ENCODE measurements at regions not wholly inside any gene's neighbourhood (a gene's known extent, or its start where the extent isn't known, plus 50 kb on each side); places are given as distances from the start of the nearest gene placed in this dataset.
"Not testable (repeated sequence)": the region's sequence is repeated elsewhere in the genome, so short reads cannot be mapped to it uniquely, and the experiment has no call there.

DNA sequence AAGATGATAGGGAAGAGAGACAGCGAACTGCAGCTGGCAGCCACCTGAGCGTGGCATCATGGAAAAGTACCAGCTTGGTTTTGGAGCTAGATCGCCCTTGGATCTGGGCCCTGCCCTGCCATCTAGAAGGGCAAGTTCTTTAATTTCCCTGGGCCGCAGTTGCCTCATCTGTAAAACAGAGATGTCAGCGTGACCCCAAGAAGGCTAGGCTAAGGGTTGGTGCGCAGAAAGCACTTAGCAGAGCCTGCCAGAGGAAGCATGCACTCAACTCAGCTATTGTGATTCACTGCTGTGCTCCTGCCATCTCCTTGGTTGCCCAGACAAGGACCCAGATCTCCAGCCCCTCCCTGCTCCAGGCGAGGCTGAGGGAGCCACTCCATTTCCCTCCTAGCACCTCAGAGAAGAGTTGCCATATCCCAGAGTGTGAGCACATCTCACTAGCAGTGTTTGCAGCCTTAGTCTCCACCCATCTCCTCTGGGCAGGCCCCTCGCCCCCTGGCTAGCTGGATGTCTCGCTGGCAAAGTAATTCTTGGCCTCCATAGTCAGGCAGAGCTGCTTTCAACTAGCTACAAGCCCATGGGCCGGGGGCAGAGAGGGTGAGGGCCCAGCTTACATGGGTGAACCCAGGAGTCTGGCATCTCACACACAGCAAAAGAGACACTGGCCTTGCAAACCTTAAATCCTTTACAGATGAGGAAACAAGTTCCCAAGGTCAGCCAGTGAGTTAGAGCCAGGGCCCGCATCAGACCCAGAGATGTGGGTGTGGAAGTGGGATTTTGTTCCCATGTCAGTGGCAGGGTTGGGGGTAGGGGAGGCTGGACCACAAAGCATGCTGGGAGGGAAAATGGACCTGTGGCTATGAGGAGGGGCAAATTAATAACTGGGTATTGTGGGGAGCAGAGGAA, 280.7 kb upstream of the TLE3 start:
- no peak for DNase-seq (ENCODE audit: low spot score)
- peak; percentile 88 for FAIRE-seq

DNA sequence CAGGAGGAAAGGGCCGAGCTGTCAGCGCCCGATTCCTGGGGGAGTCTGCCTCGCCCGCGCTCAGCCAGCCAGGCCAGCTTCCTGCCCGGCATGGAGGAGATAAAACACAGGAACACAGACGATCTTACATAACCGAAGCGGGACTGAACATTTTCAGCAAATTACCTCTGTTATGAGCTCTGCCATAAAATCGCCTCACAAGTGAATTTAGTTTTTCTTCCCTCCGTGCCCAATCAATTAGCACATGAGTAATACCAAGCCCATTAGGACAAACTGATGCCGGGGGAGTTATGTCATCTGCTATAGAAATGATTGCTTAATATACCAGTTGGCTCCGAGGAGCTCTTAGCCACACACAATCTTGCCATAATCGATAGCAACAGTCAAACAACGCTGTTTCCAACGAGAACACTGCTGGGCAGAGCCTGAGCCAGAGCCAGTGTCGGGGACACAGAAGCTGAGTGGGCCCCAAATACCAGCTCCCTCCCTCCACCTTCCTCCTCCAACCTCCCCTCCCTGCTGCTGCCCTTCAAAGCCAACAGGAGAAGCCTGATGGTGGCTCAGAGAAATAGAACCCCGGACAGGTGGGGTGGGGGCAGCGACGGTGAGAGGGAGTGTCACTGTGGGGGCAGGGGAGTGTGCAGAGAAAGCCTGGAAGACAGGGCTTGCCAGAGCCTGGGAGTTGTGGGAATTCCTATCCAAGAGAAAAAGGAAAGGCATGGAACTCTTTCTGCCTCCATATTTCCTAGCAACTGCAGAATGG, 279.4 kb upstream of the TLE3 start:
- FAIRE-seq (peak; percentile 37), DNase-seq (ENCODE audit: low spot score) (peak; percentile 69)

DNA sequence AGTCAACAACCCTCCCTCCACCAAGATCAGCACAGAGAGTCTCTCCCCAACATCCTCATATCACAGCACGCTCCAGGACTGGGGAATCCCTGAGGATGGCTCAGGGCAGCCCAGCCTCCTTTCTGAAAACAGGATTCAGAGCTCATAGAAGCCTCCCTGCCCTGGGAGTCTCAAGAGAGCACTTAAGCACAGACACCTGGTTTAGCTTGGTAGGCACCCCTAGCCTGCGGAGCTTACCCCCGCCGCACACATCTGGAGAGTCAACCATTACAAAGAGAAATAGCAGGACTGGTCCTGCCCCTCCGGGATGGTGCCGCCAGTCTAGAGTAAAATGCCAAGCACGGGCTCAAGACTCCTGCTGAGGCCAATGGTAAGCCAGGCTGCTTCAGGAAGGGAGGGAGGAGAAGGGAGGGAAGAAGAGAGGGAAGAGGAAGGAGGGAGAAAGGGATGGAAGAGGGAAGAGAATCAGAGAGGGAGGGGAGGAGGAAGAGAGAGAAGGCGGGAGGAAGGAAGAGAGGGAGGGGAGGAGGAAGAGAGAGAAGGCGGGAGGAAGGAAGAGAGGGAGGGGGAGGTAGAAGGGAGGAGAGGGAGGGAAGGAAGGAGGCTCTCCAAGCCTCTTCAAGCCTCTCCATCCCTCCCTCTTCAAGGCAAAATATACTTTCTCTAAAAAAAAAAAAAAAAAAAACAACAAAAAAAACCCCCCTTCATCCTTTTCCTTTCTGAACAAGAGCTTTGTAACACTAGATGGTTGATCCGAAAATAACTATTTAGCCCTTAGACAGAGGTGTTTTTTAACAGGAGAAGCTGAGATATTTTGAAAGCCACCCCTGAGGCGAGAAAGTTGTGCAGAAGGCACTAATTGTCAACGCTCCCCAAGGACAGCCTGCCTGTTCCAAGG, 278.6 kb upstream of the TLE3 start:
- DNase-seq (ENCODE audit: low spot score) (no peak), FAIRE-seq (no peak)

DNA sequence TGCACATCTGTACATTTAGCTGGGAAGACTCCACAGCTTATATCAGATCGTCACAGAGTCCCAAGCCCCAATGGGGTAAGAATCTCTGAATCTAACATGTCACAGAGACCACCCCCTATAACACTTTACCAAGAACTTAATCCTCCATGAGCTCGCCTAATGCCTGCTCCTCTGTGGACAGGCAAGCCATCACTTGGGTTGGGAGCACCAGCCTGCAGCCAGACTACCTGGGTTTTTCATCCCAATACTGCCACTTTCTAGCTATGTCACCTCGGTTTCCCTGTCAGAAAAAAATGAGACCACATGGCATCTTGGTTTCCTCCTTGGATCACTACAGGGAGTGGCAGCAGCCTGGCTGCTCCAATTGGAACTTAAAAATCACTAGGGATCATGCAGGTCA, 277.9 kb upstream of the TLE3 start:
- FAIRE-seq (peak; percentile 76), DNase-seq (ENCODE audit: low spot score) (no peak)

DNA sequence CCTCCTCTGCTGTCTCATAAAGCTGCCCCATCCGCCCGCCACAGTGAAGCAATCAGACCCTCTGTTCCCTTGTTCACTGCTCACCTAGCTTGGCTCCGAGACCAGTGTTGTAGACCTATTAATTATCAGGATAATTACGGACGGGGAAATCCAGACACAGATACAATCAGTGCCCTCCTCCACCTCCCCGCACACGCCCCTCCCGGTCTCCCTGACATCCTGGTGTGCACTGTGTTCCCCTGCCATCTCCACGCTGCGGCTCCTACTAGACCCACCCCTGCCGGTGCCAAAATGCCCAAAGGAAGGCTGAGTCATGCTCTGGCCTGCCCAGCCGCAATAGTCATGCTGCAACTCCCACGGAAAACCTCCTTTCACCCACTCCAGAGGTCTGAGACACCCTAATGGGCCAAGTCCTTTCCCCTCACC, 277.3 kb upstream of the TLE3 start:
- peak; percentile 89 for DNase-seq (ENCODE audit: low spot score)
- FAIRE-seq, result peak; percentile 59

DNA sequence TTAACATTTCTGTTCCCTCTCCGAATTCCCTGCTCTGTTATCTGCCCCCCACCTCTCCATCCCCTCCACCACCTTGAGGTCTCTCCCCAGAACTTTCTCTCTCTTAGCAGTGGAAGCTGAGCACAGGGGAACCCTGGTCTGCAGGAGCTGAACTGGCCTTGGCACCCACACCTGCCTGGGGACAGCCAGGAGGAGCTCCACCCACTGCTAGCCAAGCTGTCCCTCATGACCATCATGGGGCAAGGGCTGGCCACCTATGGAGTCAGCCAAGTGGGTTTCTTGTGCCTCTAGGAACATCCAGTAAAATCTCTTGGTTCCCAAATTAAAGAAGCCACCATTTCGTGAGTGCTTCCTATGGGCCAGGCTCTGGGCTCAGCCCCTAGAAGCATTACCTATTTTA, 276.4 kb upstream of the TLE3 start:
- no peak for FAIRE-seq
- DNase-seq (ENCODE audit: low spot score), result no peak

DNA sequence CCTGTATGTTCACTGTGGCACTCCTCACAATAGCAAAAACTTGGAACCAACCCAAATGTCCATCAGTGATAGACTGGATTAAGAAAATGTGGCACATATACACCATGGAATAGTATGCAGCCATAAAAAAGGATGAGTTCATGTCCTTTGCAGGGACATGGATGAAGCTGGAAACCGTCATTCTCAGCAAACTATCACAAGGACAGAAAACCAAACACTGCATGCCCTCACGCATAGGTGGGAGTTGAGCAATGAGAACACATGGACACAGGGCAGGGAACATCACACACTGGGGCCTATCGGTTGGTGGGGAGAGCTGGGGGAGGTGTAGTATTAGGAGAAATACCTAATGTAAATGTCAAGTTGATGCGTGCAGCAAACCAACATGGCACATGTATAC, 275.7 kb upstream of the TLE3 start:
- not testable (repeated sequence) for DNase-seq (ENCODE audit: low spot score); FAIRE-seq

DNA sequence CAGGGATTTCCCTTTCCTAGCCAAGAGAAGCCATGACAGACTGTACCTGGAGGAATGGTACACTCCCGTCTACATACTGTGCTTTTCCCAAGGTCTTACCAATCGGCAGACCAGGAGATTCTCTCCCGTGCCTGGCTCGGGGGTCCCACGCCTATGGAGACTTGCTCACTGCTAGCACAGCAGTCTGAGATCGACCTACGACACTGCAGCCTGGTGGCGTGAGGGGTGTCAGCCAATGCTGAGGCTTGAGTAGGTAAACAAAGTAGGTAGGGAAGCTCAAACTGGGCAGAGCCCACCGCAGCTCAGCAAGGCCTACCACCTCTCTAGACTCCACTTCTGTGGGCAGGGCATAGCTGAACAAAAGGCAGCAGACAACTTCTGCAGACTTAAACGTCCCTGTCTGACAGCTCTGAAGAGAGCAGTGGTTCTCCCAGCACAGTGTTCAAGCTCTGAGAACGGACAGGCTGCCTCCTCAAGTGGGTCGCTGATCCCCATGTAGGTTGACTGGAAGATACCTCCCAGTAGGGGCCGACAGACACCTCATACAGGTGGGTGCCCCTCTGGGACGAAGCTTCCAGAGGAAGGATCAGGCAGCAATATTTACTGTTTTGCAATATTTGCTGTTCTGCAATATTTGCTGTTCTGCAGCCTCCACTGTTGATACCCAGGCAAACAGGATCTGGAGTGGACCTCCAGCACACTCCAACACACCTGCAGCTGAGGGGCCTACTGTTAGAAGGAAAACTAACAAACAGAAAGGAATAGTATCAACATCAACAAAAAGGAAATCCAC, 270.4 kb upstream of the TLE3 start:
- not testable (repeated sequence) for DNase-seq (ENCODE audit: low spot score); FAIRE-seq

DNA sequence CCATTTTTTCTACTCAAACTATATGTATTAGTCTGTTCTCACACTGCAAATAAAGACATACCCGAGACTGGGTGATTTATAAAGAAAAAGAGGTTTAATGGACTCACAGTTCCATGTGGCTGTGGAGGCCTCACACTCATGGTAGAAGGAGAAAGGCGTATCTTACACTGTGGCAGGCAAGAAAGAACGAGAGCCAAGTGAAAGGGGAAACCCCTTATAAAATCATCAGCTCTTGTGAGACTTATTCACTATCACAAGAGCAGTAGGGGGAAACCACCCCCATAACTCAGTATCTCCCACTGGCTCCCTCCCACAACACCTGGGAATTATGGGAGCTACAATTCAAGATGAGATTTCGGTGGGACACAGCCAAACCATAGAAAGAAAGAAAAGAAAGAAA, 266.3 kb upstream of the TLE3 start:
- FAIRE-seq; DNase-seq (ENCODE audit: low spot score): not testable (repeated sequence)

DNA sequence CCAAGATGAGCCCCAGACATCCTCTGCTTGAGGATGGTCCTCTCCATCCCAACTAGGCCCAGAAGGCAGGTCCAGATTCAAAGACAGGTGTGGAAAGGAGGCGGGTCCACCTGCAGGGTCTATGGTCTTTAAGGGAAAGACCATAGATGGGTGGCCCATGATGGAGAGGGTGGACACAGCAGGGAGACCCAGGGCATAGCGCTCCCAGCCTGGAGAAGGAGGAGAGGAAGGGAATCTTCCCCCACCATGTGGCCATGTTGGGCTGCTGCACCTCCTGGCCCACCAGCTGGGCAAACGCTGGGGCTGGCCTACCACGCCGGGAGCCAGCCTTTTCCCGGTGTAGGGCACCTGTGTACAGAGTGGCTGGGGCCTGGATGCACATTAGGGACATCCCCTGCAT, 265.2 kb upstream of the TLE3 start:
- FAIRE-seq, result peak; percentile 89
- peak; percentile 65 for DNase-seq (ENCODE audit: low spot score)

DNA sequence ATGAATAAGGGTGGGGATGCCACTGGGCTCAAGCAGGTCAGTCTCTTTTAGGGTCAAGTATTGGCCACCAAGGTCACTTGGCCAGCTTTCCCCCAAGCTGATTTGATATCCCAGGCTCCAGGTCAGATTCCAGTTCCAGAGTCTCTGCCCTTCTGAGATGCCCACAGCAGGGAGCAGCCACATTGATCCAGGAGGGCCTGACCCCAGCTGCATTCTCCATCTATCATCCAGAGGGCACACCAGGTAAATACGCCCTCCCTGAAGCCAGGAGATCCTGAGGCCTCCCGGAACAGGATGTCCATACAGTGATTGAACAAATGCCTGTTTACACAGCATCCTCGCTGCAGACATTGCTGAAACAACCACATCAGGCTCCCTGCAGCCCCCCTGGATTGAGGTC, 264.6 kb upstream of the TLE3 start:
- DNase-seq (ENCODE audit: low spot score) (no peak), FAIRE-seq (no peak)

DNA sequence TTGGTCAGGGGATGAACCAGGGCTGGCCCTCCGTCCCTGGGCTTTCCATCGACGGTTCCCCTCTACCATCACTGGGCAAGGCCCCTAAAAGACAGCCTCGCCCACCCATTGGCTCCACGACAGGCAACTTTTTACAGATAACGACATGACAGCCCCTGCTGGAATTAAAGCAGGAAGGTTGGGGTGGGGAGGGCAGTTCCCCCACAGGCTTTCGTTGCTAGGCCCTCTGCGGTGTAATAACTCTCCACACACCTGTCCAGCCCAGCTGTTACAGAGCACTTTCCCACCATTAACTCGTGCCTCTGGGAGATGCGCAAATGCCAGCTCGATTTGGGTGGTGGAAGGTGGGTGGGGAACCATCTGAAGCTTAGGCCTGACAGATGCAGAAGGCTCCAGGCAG, 264.2 kb upstream of the TLE3 start:
- no peak for FAIRE-seq

DNA sequence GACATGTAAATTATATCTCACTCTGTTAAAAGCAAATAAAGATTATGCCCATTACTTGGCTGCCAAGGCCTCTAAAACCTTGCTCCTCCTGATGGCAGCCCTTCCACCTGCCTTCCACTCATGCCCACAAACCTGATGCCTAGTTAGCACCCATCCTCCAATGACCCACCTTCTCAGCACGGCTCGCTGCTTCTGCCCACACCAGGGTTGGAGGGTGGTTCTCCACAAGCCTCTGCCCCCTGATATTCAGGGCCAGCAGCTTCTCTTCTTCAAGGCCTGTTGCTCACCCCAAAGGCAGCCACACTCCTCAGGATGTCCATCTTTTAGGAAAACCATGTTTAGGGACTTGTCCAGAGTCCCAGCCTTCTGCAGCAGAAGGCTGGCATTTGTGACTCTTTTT, 263.4 kb upstream of the TLE3 start:
- FAIRE-seq, result peak; percentile 23
- DNase-seq (ENCODE audit: low spot score), result no peak

More for the DNA sequence above, 264.2 kb upstream of the TLE3 start:
- DNase-seq (ENCODE audit: low spot score), result no peak

DNA sequence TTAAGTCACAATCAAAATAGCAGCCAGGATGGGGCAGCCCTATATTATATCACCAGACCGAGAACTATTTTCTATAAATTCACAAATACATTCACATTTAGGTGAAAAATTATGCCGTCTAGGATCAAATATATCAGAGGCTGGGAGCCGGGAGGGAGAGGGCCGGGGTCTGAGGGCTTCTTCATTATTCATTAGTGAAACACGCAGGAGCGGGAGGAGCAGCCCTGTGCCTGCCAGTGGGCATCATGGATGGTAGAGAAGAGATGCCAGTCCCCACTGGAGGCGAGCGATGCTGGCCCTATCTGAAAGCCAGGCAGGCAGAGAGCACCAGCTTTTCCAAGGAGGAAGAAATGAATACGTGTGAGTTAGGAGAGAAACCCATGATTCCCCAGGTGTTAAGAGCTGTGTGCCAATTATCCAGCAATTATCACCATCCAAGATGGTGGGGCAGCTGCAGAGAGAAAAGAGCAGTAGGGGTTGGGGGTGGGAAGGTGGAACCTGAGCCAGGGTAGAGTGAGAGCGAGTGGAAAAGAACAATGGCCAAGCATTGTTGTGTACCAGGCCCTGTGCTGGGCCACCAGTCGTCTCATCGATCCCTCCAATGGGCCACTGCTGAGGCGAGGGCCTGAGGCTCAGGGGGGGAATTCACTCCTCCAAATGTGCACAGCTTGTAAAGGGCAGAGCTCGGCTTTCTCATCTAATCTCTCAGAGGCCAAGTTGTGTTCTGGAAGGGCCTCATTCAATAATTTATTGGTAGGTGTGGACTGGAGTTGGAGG, 261.3 kb upstream of the TLE3 start:
- no peak for DNase-seq (ENCODE audit: low spot score)
- FAIRE-seq, result no peak

DNA sequence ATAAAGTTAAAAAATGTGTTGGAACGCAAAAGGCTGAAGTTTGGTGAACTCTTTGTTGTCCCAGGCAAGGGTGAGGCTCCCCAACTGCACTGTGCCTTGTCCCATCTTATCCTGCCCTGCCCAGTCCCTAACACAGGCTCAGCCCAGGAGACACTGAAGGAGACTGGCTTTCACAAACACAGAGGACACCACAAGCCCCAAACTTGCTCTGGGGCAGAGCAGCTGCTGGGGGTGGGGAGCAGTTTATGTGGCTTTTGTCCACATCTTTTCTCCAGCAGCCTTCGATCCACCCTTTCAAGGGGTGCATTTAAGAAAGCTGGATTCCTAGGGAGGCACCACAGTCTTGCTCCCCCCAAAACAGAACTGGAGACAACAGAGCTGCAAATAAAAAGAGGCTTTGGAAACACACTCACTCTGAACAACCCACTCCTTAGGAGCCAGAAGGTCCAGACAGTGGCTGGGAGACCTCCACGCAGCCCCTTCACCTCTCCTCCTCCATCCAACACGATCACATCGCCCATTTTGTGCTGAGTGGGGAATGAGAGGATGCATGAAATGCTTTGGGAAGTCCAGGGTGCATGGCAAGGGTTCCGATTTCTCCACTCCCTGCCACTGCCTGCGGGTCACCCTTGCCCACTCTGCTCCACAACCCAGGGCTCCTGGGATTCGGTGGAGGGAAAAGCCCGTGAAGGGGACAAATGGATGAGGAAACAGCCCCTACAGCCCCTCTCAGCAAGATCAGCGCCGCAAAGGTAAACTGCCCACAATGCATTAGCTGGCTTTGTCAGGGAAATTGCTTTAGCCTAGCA, 260.5 kb upstream of the TLE3 start:
- DNase-seq (ENCODE audit: low spot score) (no peak), FAIRE-seq (no peak)

DNA sequence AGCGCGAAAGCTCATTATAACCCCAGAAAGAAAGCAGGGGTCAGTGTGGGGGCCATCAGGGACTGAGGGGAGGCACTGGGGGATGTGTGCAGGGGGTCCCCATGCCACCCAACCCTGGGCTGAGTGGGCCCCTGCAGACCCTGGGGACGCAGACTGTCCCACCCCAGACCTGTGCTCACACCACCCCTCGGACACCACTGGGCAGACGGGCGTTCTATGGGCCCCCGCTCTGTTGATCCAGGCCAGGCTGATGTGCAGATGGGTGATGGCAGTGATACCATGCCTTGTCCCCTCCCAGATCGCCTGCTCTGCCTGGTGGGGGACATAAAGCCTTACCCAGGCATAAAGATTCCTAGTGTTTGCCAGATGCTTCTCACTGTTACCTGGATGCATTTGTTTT, 259.7 kb upstream of the TLE3 start:
- DNase-seq (ENCODE audit: low spot score), result no peak
- FAIRE-seq, result peak; percentile 74

DNA sequence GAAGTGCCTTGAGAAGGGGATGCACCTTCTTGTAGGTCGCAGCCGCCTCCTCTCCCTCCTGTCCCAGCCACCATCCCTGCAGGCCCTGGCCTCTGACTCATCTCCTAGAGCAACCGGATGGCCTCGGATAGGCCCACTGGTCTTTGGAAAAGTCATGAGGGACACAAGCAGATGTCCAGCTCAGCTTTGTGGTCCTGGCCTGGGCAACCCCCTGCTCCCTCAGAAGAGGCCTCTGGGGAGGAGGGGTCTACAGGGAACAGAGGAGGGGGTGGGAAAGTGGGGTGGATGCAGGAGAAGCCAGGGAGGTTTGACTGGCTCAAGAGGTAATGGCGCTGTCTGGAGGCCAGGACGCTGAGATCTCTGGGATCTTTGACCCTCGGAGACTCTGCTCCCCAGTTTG, 259.2 kb upstream of the TLE3 start:
- FAIRE-seq (no peak), DNase-seq (ENCODE audit: low spot score) (no peak)

DNA sequence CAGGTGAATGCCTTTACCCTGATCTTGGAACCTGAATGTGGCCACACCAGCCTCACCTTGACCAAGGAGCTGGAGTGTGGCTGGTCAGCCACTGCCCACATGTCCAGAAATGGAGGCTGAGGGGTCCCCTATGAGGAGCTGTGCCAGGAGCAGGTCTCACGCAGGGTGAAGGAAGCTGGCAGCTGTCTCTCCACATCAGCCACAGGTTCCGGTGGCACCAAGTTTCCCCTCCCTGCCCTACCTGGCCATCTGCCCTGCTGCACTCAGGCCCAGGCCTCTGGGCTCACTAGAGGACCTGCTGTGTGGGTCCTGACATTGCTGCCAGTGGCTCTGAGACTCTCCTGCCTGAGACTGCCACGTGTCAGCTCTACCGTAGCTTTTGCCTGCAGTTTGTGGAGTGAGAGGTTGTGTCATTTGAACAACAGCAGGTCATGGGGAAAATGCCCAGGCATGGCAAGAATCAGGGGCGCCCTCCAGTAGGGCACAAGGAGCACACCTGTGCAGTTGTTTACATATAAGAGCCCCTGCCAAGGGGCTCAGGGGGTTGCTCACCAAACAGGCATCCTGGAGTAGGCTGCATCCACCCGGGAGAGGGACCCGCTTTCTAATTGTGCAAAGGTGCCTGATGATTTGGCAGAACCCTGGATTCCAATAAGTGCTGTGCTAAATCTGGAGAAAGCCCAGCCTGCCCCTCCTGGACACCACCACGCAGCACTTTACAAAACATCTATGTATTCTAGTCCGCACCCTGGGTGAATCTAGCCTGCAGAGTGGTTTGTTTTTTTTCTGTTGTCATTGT, 258.5 kb upstream of the TLE3 start:
- FAIRE-seq (no peak), DNase-seq (ENCODE audit: low spot score) (no peak)
